ENCODE measurements at regions not wholly inside any gene's neighbourhood (a gene's known extent, or its start where the extent isn't known, plus 50 kb on each side); places are given as distances from the start of the nearest gene placed in this dataset.
A peak's percentile ranks its signal among the peaks of the same experiment; 100 is the strongest.

DNA sequence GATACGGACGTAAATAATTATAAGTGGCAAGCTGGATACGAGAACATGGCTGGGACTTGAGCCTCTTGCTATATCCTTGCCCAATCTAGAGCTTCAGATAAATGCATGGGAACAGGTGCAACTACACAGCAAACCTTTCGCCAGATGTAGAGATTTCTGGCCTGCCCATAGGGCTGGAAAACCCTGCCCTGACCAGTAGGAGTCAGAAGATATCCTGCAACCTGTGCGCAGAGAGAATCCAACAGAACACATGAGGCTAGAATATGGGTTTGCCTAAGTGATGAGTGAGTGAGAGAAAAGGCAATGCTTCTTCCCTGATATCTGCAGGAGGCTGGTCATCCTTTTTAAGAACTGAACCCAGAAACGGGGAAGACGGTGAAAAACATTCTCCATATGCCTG is 805.3 kb upstream of the TENM3 start:
- no peak for DNase-seq

DNA sequence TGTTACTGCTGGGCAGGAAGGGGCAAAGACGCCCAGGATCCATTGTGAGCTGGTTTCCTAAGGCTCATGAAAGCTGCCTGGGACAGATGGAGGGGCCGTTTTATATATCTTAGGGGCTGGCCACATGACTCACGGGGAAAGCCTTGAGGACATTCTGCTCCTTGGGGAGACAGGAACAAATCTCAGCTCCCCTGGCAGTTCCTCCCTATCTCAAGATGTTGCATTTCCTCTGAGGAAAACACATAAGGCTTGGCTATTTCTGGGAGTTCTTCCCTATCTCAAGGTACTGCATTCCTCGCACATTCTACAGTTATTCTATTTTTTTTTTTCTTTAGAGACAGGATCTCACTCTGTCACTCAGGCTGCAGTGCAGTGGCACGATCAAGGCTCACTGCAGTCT is 804.6 kb upstream of the TENM3 start:
- DNase-seq = no peak

DNA sequence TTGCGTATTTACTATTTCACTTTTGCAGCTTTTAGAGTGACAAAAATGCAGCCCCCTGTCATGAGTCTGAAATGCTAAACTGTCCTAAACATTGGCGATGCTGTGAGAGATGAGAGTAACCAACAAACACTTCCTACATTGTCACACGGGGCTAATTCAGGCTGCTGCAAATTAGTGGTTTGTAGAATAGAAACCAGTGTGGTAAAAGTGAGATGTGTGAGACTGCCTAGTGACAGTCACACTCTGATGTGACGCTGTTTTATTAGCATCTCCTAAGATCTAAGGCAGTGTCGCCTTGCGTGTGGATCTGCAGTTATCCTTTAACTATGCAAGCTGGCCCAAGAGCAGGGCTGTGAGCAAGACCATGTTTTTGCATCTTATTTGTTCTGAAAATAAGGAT is 800.2 kb upstream of the TENM3 start:
- DNase-seq = no peak

GRCh38 chr4:181465826-181466225 is 777.4 kb upstream of the TENM3 start:
- DNase-seq = no peak

DNA sequence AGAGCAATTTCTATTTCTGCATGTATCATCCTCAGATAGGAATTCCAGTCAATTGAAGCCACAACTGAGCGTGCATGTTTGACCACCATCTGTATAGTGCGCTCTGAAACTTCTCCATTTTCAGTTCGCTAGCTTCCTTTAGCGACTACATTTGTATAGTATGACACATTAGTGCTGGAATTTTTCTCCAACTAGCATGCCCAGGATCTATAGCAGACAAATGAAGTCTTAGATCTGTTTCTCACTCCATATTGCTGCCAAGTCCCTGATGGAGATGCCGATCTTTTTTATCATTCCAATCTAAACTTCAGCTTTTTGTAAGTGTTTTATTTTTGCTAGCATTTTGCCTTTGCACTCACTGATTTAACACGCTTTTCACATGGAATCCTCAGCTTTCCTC is 774.8 kb upstream of the TENM3 start:
- no peak for DNase-seq

GRCh38 chr4:181470306-181470705 is 772.9 kb upstream of the TENM3 start:
- DNase-seq = no peak

DNA sequence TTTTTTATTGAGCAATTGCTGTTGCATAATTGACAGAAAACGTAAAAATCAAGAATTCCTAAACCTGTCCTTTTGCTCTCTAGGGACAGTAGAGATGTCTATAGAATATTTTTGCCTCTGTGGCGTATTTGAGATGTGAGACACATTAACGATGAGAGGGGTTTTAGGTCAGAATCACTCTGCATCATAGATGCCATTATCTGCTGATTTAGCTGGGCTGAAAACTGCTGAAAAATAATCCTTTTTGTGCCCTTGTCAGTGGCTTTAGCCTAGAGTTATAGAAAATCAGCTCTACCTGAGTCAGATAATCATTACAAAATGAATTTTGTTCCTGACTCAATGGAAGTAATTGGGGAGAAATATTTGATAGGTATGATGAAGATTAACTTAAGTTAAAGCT is 767.8 kb upstream of the TENM3 start:
- no peak for DNase-seq

- DNase-seq = peak in 1 of 51 donors; percentile 0
These were observed 767.3 kb upstream of the TENM3 start for GRCh38 chr4:181475781-181476507.

- DNase-seq = no peak
These were observed 766.7 kb upstream of the TENM3 start for GRCh38 chr4:181476508-181476890.

DNA sequence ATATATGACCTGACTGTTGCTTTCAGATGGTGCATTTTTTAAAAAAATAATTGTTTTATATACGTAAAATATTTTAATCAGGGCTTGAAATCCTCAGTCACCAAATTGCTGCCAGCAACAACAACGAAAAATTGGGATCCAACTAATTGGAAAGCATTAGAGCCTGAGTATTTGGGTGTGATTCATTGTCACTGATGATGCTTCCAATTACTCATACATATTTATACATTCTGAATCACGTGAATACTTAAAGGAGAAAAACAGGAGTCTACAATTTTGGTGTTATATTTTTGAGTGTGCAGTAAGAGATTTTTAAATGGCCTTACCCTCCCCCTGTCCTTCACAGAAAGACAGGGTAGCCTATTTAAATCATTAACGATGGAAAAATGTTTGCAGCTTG is 765.6 kb upstream of the TENM3 start:
- DNase-seq = no peak

GRCh38 chr4:181478656-181479055 is 764.5 kb upstream of the TENM3 start:
- no peak for DNase-seq

DNA sequence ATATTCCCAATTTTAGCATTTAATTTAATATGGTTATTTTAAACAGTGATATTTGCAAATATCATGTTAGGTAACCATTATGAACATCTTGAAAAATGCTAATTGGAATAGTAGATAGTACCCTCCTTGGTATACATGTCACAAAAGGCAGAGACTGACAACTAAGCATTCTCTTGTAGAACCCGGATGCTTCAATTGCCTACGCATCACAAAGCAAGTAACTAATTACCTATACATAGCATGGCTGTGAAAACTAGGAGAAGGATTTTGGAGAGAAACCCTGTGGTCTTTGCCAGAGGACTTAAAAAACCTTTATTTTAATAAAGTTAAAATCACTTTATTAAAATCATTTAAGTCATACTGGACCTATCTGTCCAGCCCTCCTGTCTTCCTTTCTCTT is 764.1 kb upstream of the TENM3 start:
- no peak for DNase-seq

DNA sequence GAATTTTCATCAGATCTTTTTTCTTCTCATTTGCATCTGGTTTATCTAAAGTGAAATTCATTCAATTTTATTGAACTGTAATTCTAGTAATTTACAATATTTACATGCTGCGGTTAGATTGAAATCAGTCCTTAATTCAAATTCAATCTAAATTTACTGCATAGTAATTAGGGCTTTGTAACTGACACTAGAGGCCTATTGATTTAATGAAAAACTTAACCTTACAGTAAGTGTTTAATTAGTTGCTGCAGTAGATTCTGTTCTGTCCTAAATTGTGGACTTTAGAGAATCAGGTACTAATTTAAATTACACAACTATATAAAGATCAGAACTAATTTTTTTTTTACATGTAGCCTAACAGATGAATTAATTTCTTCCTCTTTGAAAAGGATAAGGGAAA is 758.8 kb upstream of the TENM3 start:
- DNase-seq = no peak

GRCh38 chr4:181488926-181489325 is 754.3 kb upstream of the TENM3 start:
- peak in 14 of 51 donors; percentile 5 to 66 (median 26) for DNase-seq

- DNase-seq = no peak
These were observed 745.1 kb upstream of the TENM3 start for GRCh38 chr4:181498148-181498547.

DNA sequence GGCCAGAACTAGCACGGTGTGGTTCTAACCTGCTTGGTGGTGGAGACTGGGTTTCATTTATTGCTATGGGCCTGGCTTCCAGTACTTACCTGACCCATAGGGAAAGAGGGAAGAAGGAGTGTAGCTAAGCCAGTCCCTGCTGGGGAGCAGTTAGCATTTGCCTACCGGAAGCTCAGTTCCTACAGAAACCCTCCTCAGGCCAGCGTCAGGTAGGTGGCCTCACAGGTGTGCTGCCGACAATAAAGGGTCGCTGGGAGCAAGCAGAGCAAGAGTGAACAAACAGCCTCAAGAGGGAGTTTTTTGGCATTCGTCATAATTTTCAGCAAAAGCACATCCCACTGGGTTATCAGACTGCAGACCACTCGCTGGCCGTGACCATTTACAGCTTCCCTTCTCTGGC is 740.6 kb upstream of the TENM3 start:
- no peak for DNase-seq

DNA sequence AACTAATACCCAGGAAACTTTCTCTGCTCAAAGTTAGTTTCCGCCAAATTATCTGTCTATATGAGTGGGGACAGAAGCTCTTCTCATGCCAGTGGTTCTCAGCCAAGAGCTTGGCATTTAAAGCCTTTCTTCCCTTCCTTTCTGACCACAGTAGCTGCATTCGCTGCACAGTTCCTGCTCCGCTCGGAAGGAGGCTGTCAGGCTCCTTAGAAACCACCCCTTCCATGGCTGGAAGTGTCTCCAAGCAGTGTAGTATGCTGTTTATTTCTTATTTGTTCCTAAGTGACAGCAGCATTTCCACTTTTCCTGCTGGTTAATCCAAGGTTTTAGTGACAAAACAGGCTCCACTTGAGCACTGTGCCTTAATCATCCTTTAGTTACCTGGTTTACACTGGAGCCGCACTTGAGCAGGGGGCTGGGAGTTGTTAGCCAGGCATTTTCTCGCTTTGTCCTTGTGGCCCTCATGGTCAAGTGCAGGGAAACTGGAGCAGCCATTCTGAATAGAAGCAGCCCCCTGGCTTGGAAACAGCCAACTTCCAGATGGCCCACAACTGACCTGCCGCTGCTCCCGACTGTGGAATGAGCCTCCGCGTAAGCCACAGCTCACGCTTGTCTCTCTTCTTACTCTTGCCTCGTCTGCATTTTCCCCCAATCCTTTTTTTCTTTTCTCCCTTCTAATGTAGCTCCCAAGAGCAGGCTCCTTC is 739.4 kb upstream of the TENM3 start:
- peak in 4 of 51 donors; percentile 5 to 15 (median 8) for DNase-seq

DNA sequence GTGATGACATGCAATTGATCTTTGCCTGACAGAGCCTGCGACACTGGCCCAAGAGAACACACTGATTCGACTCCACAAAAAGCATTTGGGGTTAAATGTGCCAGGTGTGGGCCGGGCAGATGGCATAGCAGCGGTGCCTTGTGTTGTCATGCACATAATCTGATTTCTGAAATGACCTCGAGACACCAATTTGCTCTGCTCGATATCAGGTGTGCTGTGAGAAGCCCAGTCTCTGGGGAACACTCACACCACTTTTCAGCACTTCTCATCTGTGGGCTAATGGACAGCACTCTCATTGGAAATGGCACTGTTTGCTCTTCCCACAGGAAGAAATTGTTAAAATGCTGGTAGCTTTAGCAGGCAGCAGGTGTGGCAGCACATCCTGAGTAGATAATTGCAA is 738.3 kb upstream of the TENM3 start:
- DNase-seq = no peak

GRCh38 chr4:181507180-181507835 is 735.9 kb upstream of the TENM3 start:
- DNase-seq = no peak

DNA sequence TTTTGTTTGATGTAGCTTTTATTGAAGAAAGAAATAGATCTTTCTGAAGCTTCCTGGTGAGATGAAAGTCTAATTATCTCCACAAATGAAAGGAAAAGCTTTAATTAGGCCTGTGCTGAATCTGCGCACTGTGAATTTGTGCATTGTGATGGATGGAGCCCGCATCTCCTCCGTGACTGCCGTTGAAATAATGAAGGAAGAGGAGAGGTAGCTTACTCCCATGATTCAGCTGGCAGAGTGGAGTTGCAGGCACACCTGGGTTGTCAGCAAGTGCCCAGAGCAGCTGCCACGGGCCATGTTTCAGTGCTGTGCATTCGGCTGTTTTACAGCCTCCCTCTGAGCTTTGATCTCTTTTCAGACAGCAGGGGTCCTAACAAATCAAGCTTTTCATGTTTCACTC is 735.3 kb upstream of the TENM3 start:
- DNase-seq = no peak

DNA sequence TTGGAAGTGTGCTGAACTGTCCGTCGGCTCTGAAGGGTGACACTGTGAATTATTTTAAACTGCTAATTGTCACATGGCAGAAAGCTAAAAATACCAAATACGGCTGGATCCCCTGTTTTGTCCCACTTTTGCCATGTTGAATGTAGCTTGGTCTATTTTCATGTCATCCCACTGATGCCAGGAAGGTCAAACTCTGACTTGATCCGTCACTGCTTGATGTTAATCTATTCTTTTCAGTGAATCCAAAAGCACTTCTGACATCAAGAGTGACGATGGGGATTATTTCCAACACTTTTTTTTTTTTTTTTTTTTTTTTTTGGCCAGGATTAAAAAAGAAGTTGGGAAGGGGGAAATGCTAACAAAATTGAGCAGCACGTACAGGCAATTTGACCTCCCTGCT is 734.6 kb upstream of the TENM3 start:
- no peak for DNase-seq

- no peak for DNase-seq
These were observed 734.1 kb upstream of the TENM3 start for GRCh38 chr4:181509073-181509472.

GRCh38 chr4:181517491-181517890 is 725.7 kb upstream of the TENM3 start:
- DNase-seq = no peak

All from hypothalamus (tissue), 51 donors.